Activated B cell treated with CpG ODN at 0.5 μM for 24 hours (primary cell): ENCODE measurements at regions not wholly inside any gene's neighbourhood (a gene's known extent, or its start where the extent isn't known, plus 50 kb on each side); places are given as distances from the start of the nearest gene placed in this dataset.

Experiments used
- ATAC-seq: fragments of 200-7000 bp; cut with Tn5 transposase; one replicate; pipeline ENCODE4 v1.10.0; 2021; ENCODE audit warnings: low read depth, mild to moderate bottlenecking, moderate library complexity
- CTCF ChIA-PET: fragments of 350-600 bp; sonication (Branson Sonifier 250); formaldehyde crosslinking; loops from one replicate; lab custom pipeline; 2021; ENCODE audit warnings: antibody characterized with exemption; lab: Charles Lee
- POLR2A ChIA-PET: fragments of 350-600 bp; sonication (Branson Sonifier 250); formaldehyde crosslinking; loops from one replicate; lab custom pipeline; 2021; ENCODE audit warnings: antibody characterized with exemption; lab: Charles Lee
- DNase-seq: peaks from one replicate; pipeline ENCODE4 v3.0.0; 2022
- H3K27ac Mint-ChIP-seq: one replicate; pipeline ENCODE4 v1.8.0; 2020; ENCODE audit warnings: mixed read lengths
- H3K27me3 Mint-ChIP-seq: one replicate; pipeline ENCODE4 v1.8.0; 2021; ENCODE audit warnings: mixed read lengths
- H3K36me3 Mint-ChIP-seq: one replicate; pipeline ENCODE4 v1.8.0; 2021; ENCODE audit warnings: low read depth, mixed read lengths
- H3K4me1 Mint-ChIP-seq: one replicate; pipeline ENCODE4 v1.8.0; 2021; ENCODE audit warnings: mixed read lengths
- H3K4me3 Mint-ChIP-seq: one replicate; pipeline ENCODE4 v1.8.0; 2020; ENCODE audit warnings: mild to moderate bottlenecking, mixed read lengths
- H3K9me3 Mint-ChIP-seq: one replicate; pipeline ENCODE4 v1.8.0; 2020; ENCODE audit warnings: mixed read lengths
- CTCF ChIP-seq: fragments of 200-600 bp; IDR thresholded peaks from one replicate; pipeline ENCODE4 v1.8.0; 2022; ENCODE audit warnings: antibody characterized with exemption, mild to moderate bottlenecking
- intact Hi-C: fragments of 100-400 bp; cut with micrococcal nuclease; formaldehyde crosslinking; loops from one replicate; pipeline ENCODE4 v1.15.1; 2024

GRCh38 chr3:75136100-75136897, 521.8 kb upstream of the CNTN3 start:
- Mint-ChIP-seq H3K9me3 (peaks cover 4% of the 10 kb centered on the region), H3K4me3 (no peak overlapping the region), H3K27ac (no peak overlapping the region), H3K27me3 (no peaks in the 10 kb centered on the region), H3K36me3 (no peaks in the 10 kb centered on the region), H3K4me1 (no peaks in the 10 kb centered on the region)
- CTCF ChIA-PET: no interaction called here
- no peak for TF ChIP-seq CTCF
- intact Hi-C loops: no loop called here
- ATAC-seq: no peak
- DNase-seq: no peak
- POLR2A ChIA-PET: no interaction called here

GRCh38 chr3:75138345-75138744, 523.9 kb upstream of the CNTN3 start:
- Mint-ChIP-seq H3K27me3 (no peaks in the 10 kb centered on the region), H3K9me3 (peaks cover 6% of the 10 kb centered on the region), H3K4me1 (no peaks in the 10 kb centered on the region), H3K27ac (no peak overlapping the region), H3K36me3 (no peaks in the 10 kb centered on the region), H3K4me3 (no peak overlapping the region)
- TF ChIP-seq CTCF: no peak
- ChIA-PET CTCF (no interaction called here), POLR2A (no interaction called here)
- DNase-seq (no peak), ATAC-seq (no peak)
- intact Hi-C loops: no loop called here

- H3K4me3 Mint-ChIP-seq: no peak overlapping the region
- H3K4me1 Mint-ChIP-seq: no peaks in the 10 kb centered on the region
- POLR2A ChIA-PET: no interaction called here
- H3K27ac Mint-ChIP-seq: no peak overlapping the region
- CTCF ChIA-PET: no interaction called here
- H3K36me3 Mint-ChIP-seq: no peaks in the 10 kb centered on the region
- ATAC-seq (no peak), DNase-seq (no peak)
- H3K9me3 Mint-ChIP-seq: peaks cover 6% of the 10 kb centered on the region
- no peaks in the 10 kb centered on the region for H3K27me3 Mint-ChIP-seq
- intact Hi-C loops: no loop called here
- TF ChIP-seq CTCF: no peak
Observed at GRCh38 chr3:75140904-75141615, 523.1 kb upstream of the FRG2C start.

- Mint-ChIP-seq H3K36me3 (no peaks in the 10 kb centered on the region), H3K27ac (no peak overlapping the region), H3K4me3 (no peak overlapping the region), H3K27me3 (no peaks in the 10 kb centered on the region), H3K9me3 (peaks cover 9% of the 10 kb centered on the region), H3K4me1 (no peaks in the 10 kb centered on the region)
- ATAC-seq: no peak
- ChIA-PET CTCF (no interaction called here), POLR2A (no interaction called here)
- DNase-seq: no peak
- no peak for TF ChIP-seq CTCF
- intact Hi-C loops: no loop called here
Observed at GRCh38 chr3:75144406-75144805, 519.7 kb upstream of the FRG2C start.

GRCh38 chr3:75171630-75172230, 492.4 kb upstream of the FRG2C start:
- ChIA-PET POLR2A (no interaction called here), CTCF (no interaction called here)
- Mint-ChIP-seq H3K27ac (no peak overlapping the region), H3K9me3 (no peaks in the 10 kb centered on the region), H3K27me3 (no peaks in the 10 kb centered on the region), H3K4me1 (no peaks in the 10 kb centered on the region), H3K36me3 (no peaks in the 10 kb centered on the region), H3K4me3 (no peak overlapping the region)
- intact Hi-C loops: no loop called here
- no peak for TF ChIP-seq CTCF
- no peak for DNase-seq
- ATAC-seq: no peak
